ENCODE measurements at regions not wholly inside any gene's neighbourhood (a gene's known extent, or its start where the extent isn't known, plus 50 kb on each side); places are given as distances from the start of the nearest gene placed in this dataset.

DNA sequence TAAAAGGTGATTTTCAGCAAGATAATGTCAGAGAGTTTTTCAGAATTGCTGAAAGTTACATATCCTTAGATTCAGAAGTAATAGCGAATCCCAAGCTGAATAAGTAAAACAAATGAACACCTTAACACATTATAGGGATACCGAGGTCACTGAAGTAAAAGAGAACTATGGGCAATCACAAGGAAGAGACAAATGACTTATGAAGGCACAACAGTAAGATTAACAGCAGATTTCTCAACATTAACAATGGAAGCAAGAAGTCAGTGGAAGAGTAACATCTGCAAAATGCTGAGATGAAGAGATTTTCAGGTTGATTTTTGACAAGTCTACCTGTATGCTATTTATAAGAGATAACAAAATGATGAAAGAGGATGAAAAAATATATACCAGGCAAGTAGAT lies 86.1 kb upstream of the EZR start:
- peaks cover 6% of the 10 kb centered on the region for H3K4me1 Mint-ChIP-seq

DNA sequence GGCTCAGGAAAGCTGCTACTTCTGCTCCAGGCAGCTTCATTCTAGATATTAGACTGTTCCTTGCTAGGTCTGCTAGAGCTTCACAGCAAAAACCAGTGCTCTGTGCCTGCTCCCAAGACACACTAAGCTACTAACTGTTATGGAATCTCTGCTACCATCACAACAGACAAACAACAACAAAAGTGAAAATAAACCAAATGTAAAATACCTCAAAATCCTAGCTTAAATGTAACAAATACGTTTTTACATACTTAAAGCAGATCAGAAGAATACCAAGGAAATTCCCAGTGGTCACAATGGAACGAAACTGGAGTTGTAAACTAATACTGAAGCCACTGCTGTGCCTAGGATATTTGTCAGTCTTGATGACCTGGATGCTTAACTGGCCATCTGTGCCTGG lies 84.6 kb upstream of the EZR start:
- Histone ChIP-seq H3K36me3 (replicated peaks in 1 of 2; ENCODE audit: control insufficient read depth in 1 of 2, insufficient read depth in 2 of 2, low read length in 2 of 2) (no peaks in the 10 kb centered on the region), H3K27me3 (ENCODE audit: control insufficient read depth in 2 of 2, insufficient read depth in 2 of 2, low read length in 2 of 2) (no peaks in the 10 kb centered on the region), H3K9ac (ENCODE audit: insufficient read depth, low read length, poor library complexity, severe bottlenecking) (no peak overlapping the region), H4K20me1 (ENCODE audit: insufficient read depth, low read length) (no peaks in the 10 kb centered on the region), H3K79me2 (ENCODE audit: insufficient read depth, low read length) (no peaks in the 10 kb centered on the region), H3K4me3 (replicated peaks in 1 of 3; ENCODE audit: low read depth in 2 of 3, low read length in 3 of 3) (no peak overlapping the region), H3K27ac (ENCODE audit: low read depth in 1 of 2, low read length in 2 of 2) (no peak overlapping the region), H3K4me1 (ENCODE audit: control insufficient read depth in 1 of 2, insufficient read depth in 2 of 2, low read length in 2 of 2) (no peaks in the 10 kb centered on the region), H2AFZ (ENCODE audit: insufficient read depth, low read depth, low read length, poor library complexity, severe bottlenecking) (no peak overlapping the region), H3K9me3 (replicated peaks in 1 of 2; ENCODE audit: control insufficient read depth in 1 of 2, insufficient read depth in 1 of 2, low read length in 2 of 2) (peaks cover 15 to 26% of the 10 kb centered on the region in 2 donors), H3K4me2 (replicated peaks; ENCODE audit: extremely low read depth, low read length, poor library complexity, severe bottlenecking) (no peak overlapping the region)
- Mint-ChIP-seq H3K27ac (no peak overlapping the region), H3K27me3 (ENCODE audit: low read depth in 3 of 3) (peaks cover 0 to 2% (median 2%) of the 10 kb centered on the region in 3 donors), H3K36me3 (peaks cover 0 to 5% of the 10 kb centered on the region in 2 donors), H3K9me3 (peaks cover 18 to 31% (median 26%) of the 10 kb centered on the region in 7 donors), H3K4me1 (no peaks in the 10 kb centered on the region), H3K4me3 (no peak overlapping the region)
- DNase-seq: no peak
- 100% methylated on average over 2 of the region's 2 CpGs for WGBS (ENCODE audit: insufficient coverage)
- TF ChIP-seq, protein P1, sequence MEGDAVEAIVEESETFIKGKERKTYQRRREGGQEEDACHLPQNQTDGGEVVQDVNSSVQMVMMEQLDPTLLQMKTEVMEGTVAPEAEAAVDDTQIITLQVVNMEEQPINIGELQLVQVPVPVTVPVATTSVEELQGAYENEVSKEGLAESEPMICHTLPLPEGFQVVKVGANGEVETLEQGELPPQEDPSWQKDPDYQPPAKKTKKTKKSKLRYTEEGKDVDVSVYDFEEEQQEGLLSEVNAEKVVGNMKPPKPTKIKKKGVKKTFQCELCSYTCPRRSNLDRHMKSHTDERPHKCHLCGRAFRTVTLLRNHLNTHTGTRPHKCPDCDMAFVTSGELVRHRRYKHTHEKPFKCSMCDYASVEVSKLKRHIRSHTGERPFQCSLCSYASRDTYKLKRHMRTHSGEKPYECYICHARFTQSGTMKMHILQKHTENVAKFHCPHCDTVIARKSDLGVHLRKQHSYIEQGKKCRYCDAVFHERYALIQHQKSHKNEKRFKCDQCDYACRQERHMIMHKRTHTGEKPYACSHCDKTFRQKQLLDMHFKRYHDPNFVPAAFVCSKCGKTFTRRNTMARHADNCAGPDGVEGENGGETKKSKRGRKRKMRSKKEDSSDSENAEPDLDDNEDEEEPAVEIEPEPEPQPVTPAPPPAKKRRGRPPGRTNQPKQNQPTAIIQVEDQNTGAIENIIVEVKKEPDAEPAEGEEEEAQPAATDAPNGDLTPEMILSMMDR (IDR thresholded peaks at IDR 0.05): no peak
- intact Hi-C loops (cut with micrococcal nuclease): no loop called here

More for the DNA sequence above, 86.1 kb upstream of the EZR start:
- H3K79me2 ChIP-seq (ENCODE audit: insufficient read depth, low read length): no peaks in the 10 kb centered on the region
- H3K27ac Mint-ChIP-seq: no peak overlapping the region
- H3K9ac ChIP-seq (ENCODE audit: insufficient read depth, low read length, poor library complexity, severe bottlenecking): no peak overlapping the region
- peaks cover 1 to 5% of the 10 kb centered on the region in 2 donors for H3K4me1 ChIP-seq (ENCODE audit: control insufficient read depth in 1 of 2, insufficient read depth in 2 of 2, low read length in 2 of 2)
- H4K20me1 ChIP-seq (ENCODE audit: insufficient read depth, low read length): no peaks in the 10 kb centered on the region
- WGBS (ENCODE audit: insufficient coverage): no CpG with 5 or more reads among the region's 2 CpGs
- H3K27me3 Mint-ChIP-seq (ENCODE audit: low read depth in 3 of 3): peaks cover 0 to 5% (median 4%) of the 10 kb centered on the region in 3 donors
- no peak overlapping the region for H3K4me2 ChIP-seq (replicated peaks; ENCODE audit: extremely low read depth, low read length, poor library complexity, severe bottlenecking)
- H3K4me3 Mint-ChIP-seq: no peak overlapping the region
- TF ChIP-seq, protein P1 (IDR thresholded peaks at IDR 0.05): no peak
- no peaks in the 10 kb centered on the region for H3K27me3 ChIP-seq (ENCODE audit: control insufficient read depth in 2 of 2, insufficient read depth in 2 of 2, low read length in 2 of 2)
- H3K36me3 Mint-ChIP-seq: peaks cover 0 to 8% of the 10 kb centered on the region in 2 donors
- H3K27ac ChIP-seq (ENCODE audit: low read depth in 1 of 2, low read length in 2 of 2): no peak overlapping the region
- peaks cover 15 to 26% of the 10 kb centered on the region in 2 donors for H3K9me3 ChIP-seq (replicated peaks in 1 of 2; ENCODE audit: control insufficient read depth in 1 of 2, insufficient read depth in 1 of 2, low read length in 2 of 2)
- H3K36me3 ChIP-seq (replicated peaks in 1 of 2; ENCODE audit: control insufficient read depth in 1 of 2, insufficient read depth in 2 of 2, low read length in 2 of 2): no peaks in the 10 kb centered on the region
- no peak overlapping the region for H3K4me3 ChIP-seq (replicated peaks in 1 of 3; ENCODE audit: low read depth in 2 of 3, low read length in 3 of 3)
- intact Hi-C loops (cut with micrococcal nuclease): no loop called here
- no peak overlapping the region for H2AFZ ChIP-seq (ENCODE audit: insufficient read depth, low read depth, low read length, poor library complexity, severe bottlenecking)
- DNase-seq: no peak
- peaks cover 15 to 31% (median 26%) of the 10 kb centered on the region in 7 donors for H3K9me3 Mint-ChIP-seq

Measured in CD14-positive monocyte (primary cell).